PC-9 (cell line): ENCODE measurements at regions not wholly inside any gene's neighbourhood (a gene's known extent, or its start where the extent isn't known, plus 50 kb on each side); places are given as distances from the start of the nearest gene placed in this dataset.
"Not testable (repeated sequence)": the region's sequence is repeated elsewhere in the genome, so short reads cannot be mapped to it uniquely, and the experiment has no call there.

Experiments used
- BruUV-seq: library from RNA; stranded (reverse); fragments of 400-500 nt; replicated peaks from 2 replicates; lab custom pipeline; 2021; lab: Mats Ljungman, UMichigan
- CTCF ChIA-PET: fragments of 300-600 bp; sonication (Branson Sonifier 250); formaldehyde crosslinking; loops from one replicate; lab custom pipeline; 2022; ENCODE audit warnings: antibody characterized with exemption; lab: Charles Lee
- POLR2A ChIA-PET: fragments of 300-600 bp; sonication (Branson Sonifier 250); formaldehyde crosslinking; loops from one replicate; lab custom pipeline; 2022; ENCODE audit warnings: antibody characterized with exemption; ENCODE audit not compliant: unreplicated experiment; lab: Charles Lee
- DNase-seq, 2 experiments: peaks; one replicate each; pipeline versions ENCODE4 v3.0.0 to v3.0.0-alpha.2; 2015 to 2022; ENCODE audit warnings: mixed read lengths in 1 of 2
- H2AFZ ChIP-seq: fragments of 200-600 bp; sonication (generic); 2 replicates; pipeline ENCODE4 v1.8.1; 2017; ENCODE audit warnings: antibody characterized with exemption
- H3F3A ChIP-seq: fragments of 200-600 bp; sonication (generic); 2 replicates; pipeline ENCODE4 v1.8.1; 2017; ENCODE audit warnings: antibody characterized with exemption, mild to moderate bottlenecking, low read depth; ENCODE audit not compliant: insufficient read depth
- H3K27ac ChIP-seq: fragments of 200-600 bp; sonication (generic); 2 replicates; pipeline ENCODE4 v1.6.1; 2016; ENCODE audit warnings: mixed run types
- H3K27me3 ChIP-seq: fragments of 200-600 bp; sonication (generic); 2 replicates; pipeline ENCODE4 v1.6.1; 2016; ENCODE audit warnings: low read depth, mixed run types; ENCODE audit not compliant: insufficient read depth
- H3K36me3 ChIP-seq: fragments of 200-600 bp; sonication (generic); 2 replicates; pipeline ENCODE4 v1.6.1; 2016; ENCODE audit warnings: low read depth, mixed run types
- H3K4me1 ChIP-seq: fragments of 200-600 bp; sonication (generic); replicated peaks from 2 replicates; pipeline ENCODE4 v1.6.1; 2016; ENCODE audit warnings: mixed run types; ENCODE audit not compliant: insufficient read depth
- H3K4me2 ChIP-seq: fragments of 200-600 bp; sonication (generic); 2 replicates; pipeline ENCODE4 v1.6.1; 2017; ENCODE audit warnings: mixed run types
- H3K4me3 ChIP-seq: fragments of 200-600 bp; sonication (generic); 2 replicates; pipeline ENCODE4 v1.6.1; 2016; ENCODE audit warnings: mixed run types
- H3K79me2 ChIP-seq: fragments of 200-600 bp; sonication (generic); 2 replicates; pipeline ENCODE4 v1.6.1; 2017; ENCODE audit warnings: low read depth, mixed run types
- H3K9me2 ChIP-seq: fragments of 200-600 bp; sonication (generic); 2 replicates; pipeline ENCODE4 v1.8.1; 2017; ENCODE audit warnings: mild to moderate bottlenecking; ENCODE audit not compliant: insufficient read depth
- H3K9me3 ChIP-seq: fragments of 200-600 bp; sonication (generic); 2 replicates; pipeline ENCODE4 v1.8.1; 2016; ENCODE audit warnings: low read depth; ENCODE audit not compliant: insufficient read depth
- H4K20me1 ChIP-seq: fragments of 200-600 bp; sonication (generic); 2 replicates; pipeline ENCODE4 v1.8.1; 2017; ENCODE audit not compliant: insufficient read depth
- EZH2 ChIP-seq: fragments of 200-600 bp; sonication (generic); IDR thresholded peaks from 2 replicates; pipeline ENCODE4 v1.8.0; 2017; ENCODE audit warnings: antibody characterized with exemption, low read depth
- intact Hi-C: fragments of 100-400 bp; cut with micrococcal nuclease; formaldehyde crosslinking; loops from one replicate; pipeline ENCODE4 v1.10.0; 2022; ENCODE audit not compliant: unreplicated experiment
- TF ChIP-seq, protein P1 (sequence below): fragments of 200-600 bp; sonication (generic); conservative IDR thresholded peaks from 2 replicates; pipeline ENCODE4 v1.6.1; 2017; ENCODE audit warnings: mixed run types, antibody characterized with exemption, mild to moderate bottlenecking, moderate library complexity

DNA sequence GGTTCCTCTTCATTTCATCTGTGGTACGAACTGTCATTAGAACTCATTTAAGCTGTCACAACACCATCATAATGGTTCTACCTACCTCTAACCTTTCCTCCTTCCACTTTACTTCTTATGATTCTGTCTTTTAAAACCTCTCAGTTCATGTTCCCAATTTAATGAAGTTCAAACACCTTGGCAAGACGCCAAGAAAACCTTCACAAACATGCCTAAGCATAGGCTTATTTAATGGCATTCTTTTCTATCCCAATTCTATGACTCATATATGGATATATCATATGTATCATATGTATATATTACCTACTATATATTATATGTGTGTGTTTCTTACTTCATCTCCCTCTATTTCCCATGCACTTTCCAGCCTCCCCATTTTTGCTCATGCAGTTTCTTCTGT is 283.4 kb upstream of the TBX18 start:
- Histone ChIP-seq H3K4me1 (no peaks in the 10 kb centered on the region), H3K27me3 (no peaks in the 10 kb centered on the region), H3K4me3 (no peak overlapping the region), H3F3A (no peaks in the 10 kb centered on the region), H3K9me3 (no peaks in the 10 kb centered on the region), H3K9me2 (no peaks in the 10 kb centered on the region), H3K79me2 (no peaks in the 10 kb centered on the region), H3K27ac (no peak overlapping the region), H3K36me3 (no peaks in the 10 kb centered on the region), H4K20me1 (no peaks in the 10 kb centered on the region), H2AFZ (no peak overlapping the region), H3K4me2 (no peak overlapping the region)
- ChIA-PET CTCF (no interaction called here), POLR2A (no interaction called here)
- BruUV-seq, result no TSS peak
- no peak for DNase-seq
- TF ChIP-seq, protein P1, sequence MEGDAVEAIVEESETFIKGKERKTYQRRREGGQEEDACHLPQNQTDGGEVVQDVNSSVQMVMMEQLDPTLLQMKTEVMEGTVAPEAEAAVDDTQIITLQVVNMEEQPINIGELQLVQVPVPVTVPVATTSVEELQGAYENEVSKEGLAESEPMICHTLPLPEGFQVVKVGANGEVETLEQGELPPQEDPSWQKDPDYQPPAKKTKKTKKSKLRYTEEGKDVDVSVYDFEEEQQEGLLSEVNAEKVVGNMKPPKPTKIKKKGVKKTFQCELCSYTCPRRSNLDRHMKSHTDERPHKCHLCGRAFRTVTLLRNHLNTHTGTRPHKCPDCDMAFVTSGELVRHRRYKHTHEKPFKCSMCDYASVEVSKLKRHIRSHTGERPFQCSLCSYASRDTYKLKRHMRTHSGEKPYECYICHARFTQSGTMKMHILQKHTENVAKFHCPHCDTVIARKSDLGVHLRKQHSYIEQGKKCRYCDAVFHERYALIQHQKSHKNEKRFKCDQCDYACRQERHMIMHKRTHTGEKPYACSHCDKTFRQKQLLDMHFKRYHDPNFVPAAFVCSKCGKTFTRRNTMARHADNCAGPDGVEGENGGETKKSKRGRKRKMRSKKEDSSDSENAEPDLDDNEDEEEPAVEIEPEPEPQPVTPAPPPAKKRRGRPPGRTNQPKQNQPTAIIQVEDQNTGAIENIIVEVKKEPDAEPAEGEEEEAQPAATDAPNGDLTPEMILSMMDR, result no peak
- no peak for TF ChIP-seq EZH2
- intact Hi-C loops, result no loop called here

DNA sequence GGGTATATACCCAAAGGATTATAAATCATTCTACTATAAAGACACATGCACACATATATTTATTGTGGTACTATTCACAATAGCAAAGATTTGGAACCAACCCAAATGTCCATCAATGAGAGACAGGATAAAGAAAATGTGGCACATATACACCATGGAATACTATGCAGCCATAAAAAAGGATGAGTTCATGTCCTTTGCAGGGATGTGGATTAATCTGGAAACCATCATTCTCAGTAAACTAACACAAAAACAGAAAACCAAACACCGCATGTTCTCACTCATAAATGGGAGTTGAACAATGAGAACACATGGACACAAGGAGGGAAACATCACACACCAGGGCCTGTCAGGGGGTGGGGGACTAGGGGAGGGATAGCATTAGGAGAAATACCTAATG is 281.4 kb upstream of the TBX18 start:
- CTCF ChIA-PET, H3K4me1 ChIP-seq, BruUV-seq, H3K9me2 ChIP-seq, H3F3A ChIP-seq, H2AFZ ChIP-seq, H3K36me3 ChIP-seq, DNase-seq, intact Hi-C loops, H3K4me3 ChIP-seq, POLR2A ChIA-PET, H3K27ac ChIP-seq, H4K20me1 ChIP-seq, H3K27me3 ChIP-seq, H3K9me3 ChIP-seq, H3K4me2 ChIP-seq, H3K79me2 ChIP-seq: not testable (repeated sequence)

DNA sequence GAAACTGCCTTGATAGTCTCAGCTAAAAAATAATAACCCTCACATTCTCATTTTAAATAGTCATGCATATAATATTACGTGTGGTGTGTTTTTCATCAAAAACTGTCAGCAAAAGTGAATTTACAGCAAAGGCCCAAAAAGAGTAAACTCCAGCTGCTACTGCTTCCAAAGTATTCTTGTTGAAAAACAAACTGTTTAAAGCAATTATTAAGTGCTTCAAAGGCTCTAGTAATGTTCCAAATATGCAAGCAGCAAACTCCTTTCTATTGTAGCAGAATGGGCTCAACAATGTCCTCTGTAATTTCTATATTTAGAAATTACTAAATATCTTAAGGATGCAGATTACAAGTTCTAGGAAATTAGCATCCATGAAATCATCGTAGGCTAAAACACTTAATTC is 280.0 kb upstream of the TBX18 start:
- ChIA-PET CTCF (no interaction called here), POLR2A (no interaction called here)
- Histone ChIP-seq H3K27ac (no peak overlapping the region), H3K4me3 (no peak overlapping the region), H3F3A (no peaks in the 10 kb centered on the region), H4K20me1 (no peaks in the 10 kb centered on the region), H3K27me3 (no peaks in the 10 kb centered on the region), H3K4me1 (no peaks in the 10 kb centered on the region), H3K9me2 (no peaks in the 10 kb centered on the region), H3K4me2 (no peak overlapping the region), H3K79me2 (no peaks in the 10 kb centered on the region), H2AFZ (no peak overlapping the region), H3K36me3 (no peaks in the 10 kb centered on the region), H3K9me3 (no peaks in the 10 kb centered on the region)
- DNase-seq, result no peak
- intact Hi-C loops, result no loop called here
- no TSS peak for BruUV-seq
- TF ChIP-seq, protein P1, result no peak
- TF ChIP-seq EZH2, result no peak

- no peaks in the 10 kb centered on the region for H3K36me3 ChIP-seq
- TF ChIP-seq EZH2, result no peak
- TF ChIP-seq, protein P1, result no peak
- DNase-seq, result no peak
- intact Hi-C loops, result no loop called here
- no peak overlapping the region for H3K27ac ChIP-seq
- H3K9me2 ChIP-seq, result no peaks in the 10 kb centered on the region
- no peak overlapping the region for H2AFZ ChIP-seq
- H3F3A ChIP-seq, result no peaks in the 10 kb centered on the region
- no peak overlapping the region for H3K4me2 ChIP-seq
- H3K27me3 ChIP-seq, result no peaks in the 10 kb centered on the region
- H4K20me1 ChIP-seq, result no peaks in the 10 kb centered on the region
- ChIA-PET POLR2A (no interaction called here), CTCF (no interaction called here)
- H3K79me2 ChIP-seq, result no peaks in the 10 kb centered on the region
- no peak overlapping the region for H3K4me3 ChIP-seq
- H3K9me3 ChIP-seq, result no peaks in the 10 kb centered on the region
- no peaks in the 10 kb centered on the region for H3K4me1 ChIP-seq
- no TSS peak for BruUV-seq
These were observed 277.0 kb upstream of the TBX18 start for GRCh38 chr6:85041376-85041775.
